ENCODE measurements at regions not wholly inside any gene's neighbourhood (a gene's known extent, or its start where the extent isn't known, plus 50 kb on each side); places are given as distances from the start of the nearest gene placed in this dataset.

GRCh38 chr1:196001188-196001587, 607.1 kb downstream of the KCNT2 start:
- H3K27ac ChIP-seq (ENCODE audit: insufficient read depth, low read depth, low read length), result no peak overlapping the region
- FAIRE-seq, result no peak
- H3K79me2 ChIP-seq (ENCODE audit: control insufficient read depth, insufficient read depth, low read length), result no peaks in the 10 kb centered on the region
- BruUV-seq (replicated peaks), result no TSS peak
- no peaks in the 10 kb centered on the region for H3K9me1 ChIP-seq (replicated peaks; ENCODE audit: control insufficient read depth, extremely low read depth, insufficient read depth, low read length)
- H4K20me1 ChIP-seq (replicated peaks; ENCODE audit: control insufficient read depth, extremely low read depth, insufficient read depth, low read length), result no peaks in the 10 kb centered on the region
- no peaks in the 10 kb centered on the region for H3K9me3 ChIP-seq (replicated peaks; ENCODE audit: control insufficient read depth, insufficient read depth, low read length)
- intact Hi-C loops (cut with micrococcal nuclease) (no loop called here), dilution Hi-C loops (cut with MboI; ENCODE audit: extremely low pct_ligation_motif_present, low sequenced_read_pairs) (no loop called here)
- no peaks in the 10 kb centered on the region for H3K36me3 ChIP-seq (ENCODE audit: control insufficient read depth in 2 of 2, extremely low read depth in 1 of 2, insufficient read depth in 2 of 2, low read length in 2 of 2)
- H3K4me1 ChIP-seq (ENCODE audit: control insufficient read depth, extremely low read depth, insufficient read depth, low read length), result no peaks in the 10 kb centered on the region
- ChIA-PET CTCF (no interaction called here), POLR2A (no interaction called here)
- H3K27me3 ChIP-seq (ENCODE audit: control insufficient read depth in 2 of 2, insufficient read depth in 2 of 2, low read length in 2 of 2), result no peaks in the 10 kb centered on the region
- no peak overlapping the region for H3K9ac ChIP-seq (replicated peaks; ENCODE audit: extremely low read depth, insufficient read depth, low read length)
- H3K4me3 ChIP-seq (replicated peaks in 1 of 3; ENCODE audit: insufficient read depth in 1 of 3, low read depth in 1 of 3, low read length in 3 of 3), result no peak overlapping the region
- DNase-seq (ENCODE audit: low read depth, low spot score), result no peak
- TF ChIP-seq GATA2 (IDR thresholded peaks at IDR 0.05; ENCODE audit: insufficient read depth, insufficient read length, low read depth, low read length) (no peak), FOS (IDR thresholded peaks at IDR 0.05; ENCODE audit: borderline replicate concordance, insufficient read depth, low read length) (no peak), POLR2A (IDR thresholded peaks at IDR 0.05; ENCODE audit: low read depth, low read length) (no peak), POLR2AphosphoS5 (IDR thresholded peaks at IDR 0.05; ENCODE audit: insufficient read depth, low read depth, low read length) (no peak), JUN (IDR thresholded peaks at IDR 0.05; ENCODE audit: borderline replicate concordance, insufficient read depth, insufficient read length, low read depth) (no peak), MYC (IDR thresholded peaks at IDR 0.05; ENCODE audit: low read depth, low read length) (no peak), EZH2 (IDR thresholded peaks at IDR 0.05; ENCODE audit: borderline replicate concordance, low read depth, low read length, severe bottlenecking) (no peak)
- TF ChIP-seq, protein P1, sequence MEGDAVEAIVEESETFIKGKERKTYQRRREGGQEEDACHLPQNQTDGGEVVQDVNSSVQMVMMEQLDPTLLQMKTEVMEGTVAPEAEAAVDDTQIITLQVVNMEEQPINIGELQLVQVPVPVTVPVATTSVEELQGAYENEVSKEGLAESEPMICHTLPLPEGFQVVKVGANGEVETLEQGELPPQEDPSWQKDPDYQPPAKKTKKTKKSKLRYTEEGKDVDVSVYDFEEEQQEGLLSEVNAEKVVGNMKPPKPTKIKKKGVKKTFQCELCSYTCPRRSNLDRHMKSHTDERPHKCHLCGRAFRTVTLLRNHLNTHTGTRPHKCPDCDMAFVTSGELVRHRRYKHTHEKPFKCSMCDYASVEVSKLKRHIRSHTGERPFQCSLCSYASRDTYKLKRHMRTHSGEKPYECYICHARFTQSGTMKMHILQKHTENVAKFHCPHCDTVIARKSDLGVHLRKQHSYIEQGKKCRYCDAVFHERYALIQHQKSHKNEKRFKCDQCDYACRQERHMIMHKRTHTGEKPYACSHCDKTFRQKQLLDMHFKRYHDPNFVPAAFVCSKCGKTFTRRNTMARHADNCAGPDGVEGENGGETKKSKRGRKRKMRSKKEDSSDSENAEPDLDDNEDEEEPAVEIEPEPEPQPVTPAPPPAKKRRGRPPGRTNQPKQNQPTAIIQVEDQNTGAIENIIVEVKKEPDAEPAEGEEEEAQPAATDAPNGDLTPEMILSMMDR (IDR thresholded peaks at IDR 0.05; ENCODE audit: extremely low read depth in 1 of 2, insufficient read depth in 1 of 2, low read depth in 1 of 2, low read length in 2 of 2), result no peak
- TF ChIP-seq, protein P2, sequence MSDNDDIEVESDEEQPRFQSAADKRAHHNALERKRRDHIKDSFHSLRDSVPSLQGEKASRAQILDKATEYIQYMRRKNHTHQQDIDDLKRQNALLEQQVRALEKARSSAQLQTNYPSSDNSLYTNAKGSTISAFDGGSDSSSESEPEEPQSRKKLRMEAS (IDR thresholded peaks at IDR 0.05; ENCODE audit: insufficient read depth, insufficient read length), result no peak
- no peak overlapping the region for H3K4me2 ChIP-seq (ENCODE audit: insufficient read depth, low read length)
- no peak overlapping the region for H2AFZ ChIP-seq (ENCODE audit: low read depth, low read length)
